ENCODE measurements at regions not wholly inside any gene's neighbourhood (a gene's known extent, or its start where the extent isn't known, plus 50 kb on each side); places are given as distances from the start of the nearest gene placed in this dataset.

- TF ChIP-seq GATA2 (IDR thresholded peaks at IDR 0.05; ENCODE audit: low read depth, low read length) (no peak), GATA3 (IDR thresholded peaks at IDR 0.05; ENCODE audit: low read depth, low read length) (no peak)
These were observed 669.5 kb downstream of the CCSER2 start for GRCh38 chr10:84997870-84998269.
